ENCODE measurements at regions not wholly inside any gene's neighbourhood (a gene's known extent, or its start where the extent isn't known, plus 50 kb on each side); places are given as distances from the start of the nearest gene placed in this dataset.

DNA sequence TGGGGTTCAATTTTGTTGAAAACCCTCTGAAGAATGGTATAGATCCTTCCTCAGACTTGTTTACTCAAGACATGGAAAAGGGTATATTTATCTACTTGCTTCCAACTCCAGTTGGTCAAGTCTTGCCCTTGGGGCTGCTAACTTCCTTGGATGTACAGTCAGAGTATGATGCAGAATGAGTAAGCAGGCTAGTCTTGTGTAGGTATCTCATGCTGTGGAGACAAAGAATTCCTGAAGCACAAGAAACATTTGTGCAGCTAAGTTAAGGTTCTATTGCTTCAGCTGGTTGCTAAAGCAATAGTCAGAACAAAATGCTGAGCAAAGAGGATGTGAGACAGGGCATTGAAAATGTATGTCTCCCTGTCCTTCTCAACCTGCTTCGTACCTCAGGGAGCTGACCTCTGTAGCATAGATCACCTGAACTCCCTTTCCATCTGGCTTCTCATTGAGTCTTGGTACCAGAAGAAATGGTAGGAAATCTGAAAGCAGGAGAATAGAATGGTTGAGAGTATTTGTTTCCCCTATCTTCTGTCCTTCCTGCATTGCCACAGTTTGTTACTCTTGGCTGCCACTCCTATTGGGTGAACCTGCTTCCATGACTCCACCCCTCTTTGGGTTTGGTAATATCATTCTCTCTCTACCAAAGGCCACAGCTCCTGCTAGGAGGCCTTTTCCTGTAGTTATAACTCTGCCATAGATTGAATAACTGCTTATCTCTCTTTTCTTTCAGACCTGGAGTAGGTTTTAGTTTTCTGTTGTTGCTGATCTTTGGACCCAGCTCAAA lies 346.0 kb downstream of the PHF14 start:
- H4K91ac ChIP-seq (ENCODE audit: insufficient read length, low read depth, low read length): no peak overlapping the region
- Mint-ChIP-seq H3K4me3 (no peak overlapping the region), H3K27ac (no peak overlapping the region), H3K27me3 (ENCODE audit: low read depth) (no peaks in the 10 kb centered on the region), H3K36me3 (ENCODE audit: insufficient read depth in 1 of 3, low read depth in 3 of 3) (no peaks in the 10 kb centered on the region; a peak in 1 of 7 replicates), H3K4me1 (peaks cover 12 to 13% of the 10 kb centered on the region in 2 experiments), H3K9me3 (no peaks in the 10 kb centered on the region; a peak in 2 of 5 replicates)
- H3K4me1 ChIP-seq (ENCODE audit: insufficient read depth, low read length): no peaks in the 10 kb centered on the region
- H3K79me1 ChIP-seq (ENCODE audit: insufficient read depth, low read depth, low read length, poor library complexity, severe bottlenecking): no peaks in the 10 kb centered on the region
- no peak overlapping the region for H2BK20ac ChIP-seq (ENCODE audit: low read depth, low read length, poor library complexity, severe bottlenecking)
- no peak overlapping the region for H3T11ph ChIP-seq (ENCODE audit: low read length)
- no peak overlapping the region for H3K18ac ChIP-seq (ENCODE audit: insufficient read length, low read depth, low read length)
- no peak overlapping the region for H3K27ac ChIP-seq (ENCODE audit: insufficient read length, low read depth, low read length)
- H4K20me1 ChIP-seq (ENCODE audit: control insufficient read depth, insufficient read depth, insufficient read length): no peaks in the 10 kb centered on the region
- H3K23ac ChIP-seq (ENCODE audit: insufficient read length, low read depth, low read length): no peak overlapping the region
- no peaks in the 10 kb centered on the region for H3K27me3 ChIP-seq (ENCODE audit: insufficient read depth, low read length)
- H3K9me3 ChIP-seq (ENCODE audit: control insufficient read depth, low read depth, low read length): no peaks in the 10 kb centered on the region
- H4K5ac ChIP-seq (ENCODE audit: insufficient read length, low read depth, low read length): no peak overlapping the region
- no peak overlapping the region for H2BK5ac ChIP-seq (ENCODE audit: insufficient read length, low read length)
- TF ChIP-seq, protein P1, sequence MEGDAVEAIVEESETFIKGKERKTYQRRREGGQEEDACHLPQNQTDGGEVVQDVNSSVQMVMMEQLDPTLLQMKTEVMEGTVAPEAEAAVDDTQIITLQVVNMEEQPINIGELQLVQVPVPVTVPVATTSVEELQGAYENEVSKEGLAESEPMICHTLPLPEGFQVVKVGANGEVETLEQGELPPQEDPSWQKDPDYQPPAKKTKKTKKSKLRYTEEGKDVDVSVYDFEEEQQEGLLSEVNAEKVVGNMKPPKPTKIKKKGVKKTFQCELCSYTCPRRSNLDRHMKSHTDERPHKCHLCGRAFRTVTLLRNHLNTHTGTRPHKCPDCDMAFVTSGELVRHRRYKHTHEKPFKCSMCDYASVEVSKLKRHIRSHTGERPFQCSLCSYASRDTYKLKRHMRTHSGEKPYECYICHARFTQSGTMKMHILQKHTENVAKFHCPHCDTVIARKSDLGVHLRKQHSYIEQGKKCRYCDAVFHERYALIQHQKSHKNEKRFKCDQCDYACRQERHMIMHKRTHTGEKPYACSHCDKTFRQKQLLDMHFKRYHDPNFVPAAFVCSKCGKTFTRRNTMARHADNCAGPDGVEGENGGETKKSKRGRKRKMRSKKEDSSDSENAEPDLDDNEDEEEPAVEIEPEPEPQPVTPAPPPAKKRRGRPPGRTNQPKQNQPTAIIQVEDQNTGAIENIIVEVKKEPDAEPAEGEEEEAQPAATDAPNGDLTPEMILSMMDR (conservative IDR thresholded peaks at IDR 0.05): no peak
- H3K4ac ChIP-seq (ENCODE audit: low read depth, low read length): no peak overlapping the region
- H2BK15ac ChIP-seq (ENCODE audit: low read depth, low read length): no peak overlapping the region
- H2BK12ac ChIP-seq (ENCODE audit: insufficient read length, low read depth, low read length): no peak overlapping the region
- no peak overlapping the region for H3K56ac ChIP-seq (ENCODE audit: insufficient read length, low read depth, low read length)
- WGBS (ENCODE audit: extremely low coverage, insufficient read length, low lambda C conversion rate): no CpG with 5 or more reads among the region's 1 CpG
- H3K79me2 ChIP-seq (ENCODE audit: insufficient read depth, low read length): no peaks in the 10 kb centered on the region
- no peak overlapping the region for H3K4me2 ChIP-seq (ENCODE audit: insufficient read depth, insufficient read length, low read length)
- no peak overlapping the region for H2AFZ ChIP-seq (ENCODE audit: low read length)
- no peak overlapping the region for H2AK5ac ChIP-seq (ENCODE audit: insufficient read length, low read length)
- no peak overlapping the region for H4K8ac ChIP-seq (replicated peaks; ENCODE audit: insufficient read length, low read depth, low read length)
- H3K23me2 ChIP-seq (ENCODE audit: insufficient read length, low read depth, low read length, poor library complexity, severe bottlenecking): no peaks in the 10 kb centered on the region
- no peak overlapping the region for H2BK120ac ChIP-seq (ENCODE audit: low read depth, low read length, poor library complexity, severe bottlenecking)
- DNase-seq: no peak
- no peak overlapping the region for H3K9ac ChIP-seq (ENCODE audit: extremely low read depth, insufficient read length, low read length)
- no peak overlapping the region for H3K14ac ChIP-seq (ENCODE audit: insufficient read depth, low read length)
